GM12891 (cell line): ENCODE measurements at regions not wholly inside any gene's neighbourhood (a gene's known extent, or its start where the extent isn't known, plus 50 kb on each side); places are given as distances from the start of the nearest gene placed in this dataset.

Experiments used
- POLR2A ChIP-seq: IDR thresholded peaks from 2 replicates; pipeline ENCODE4 v1.6.1; 2011; ENCODE audit warnings: low read depth, low read length, control low read depth
- TAF1 ChIP-seq: IDR thresholded peaks from 2 replicates; pipeline ENCODE4 v1.6.1; 2011; ENCODE audit warnings: low read depth, low read length, control low read depth

DNA sequence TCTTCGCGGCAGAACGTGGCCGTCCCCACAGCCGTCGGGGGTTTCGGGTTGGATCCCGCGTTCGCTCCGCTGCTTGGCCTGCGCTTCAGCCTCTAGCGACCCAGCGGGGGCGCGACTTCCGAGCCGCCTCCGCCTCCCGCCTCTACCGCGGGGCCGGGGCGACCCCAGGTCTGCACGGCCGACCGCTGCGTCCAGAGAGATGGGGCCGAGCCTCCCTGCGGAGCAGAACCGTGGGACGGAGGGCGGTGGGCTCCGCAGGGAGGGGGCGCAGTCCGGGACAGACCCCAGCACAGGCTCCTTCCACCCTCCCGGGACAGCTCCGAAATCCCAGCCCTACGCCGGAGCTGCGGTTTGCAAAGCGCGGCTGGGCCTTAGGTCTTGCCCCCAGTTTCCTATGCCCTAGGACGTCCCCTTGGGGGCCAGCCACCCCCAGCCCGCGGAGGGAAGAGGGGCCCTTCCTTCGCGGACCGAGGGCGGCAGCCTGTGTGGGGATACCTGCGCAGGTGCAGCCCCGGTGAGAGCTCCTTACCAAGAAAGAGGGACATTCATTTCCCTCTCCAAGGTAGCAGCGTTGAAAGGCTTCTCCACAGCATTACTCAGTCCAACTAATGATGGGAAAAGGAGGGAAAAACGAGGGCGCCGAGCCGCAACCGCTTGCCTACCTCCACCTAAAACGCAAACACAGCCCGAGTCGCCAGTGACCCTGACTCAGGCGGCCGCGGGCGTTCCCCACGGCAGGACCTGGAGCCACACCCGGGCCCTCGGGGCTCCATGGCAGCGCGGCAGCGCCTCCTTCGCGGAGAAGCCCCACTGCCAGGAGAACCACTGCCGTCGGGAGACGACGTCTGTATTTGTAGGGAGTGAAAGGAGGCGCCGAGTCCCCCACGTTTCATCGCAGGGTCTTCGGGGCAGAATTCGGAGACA is 115.7 kb downstream of the BMS1 start:
- TF ChIP-seq POLR2A (no peak), TAF1 (no peak)
